ENCODE measurements at regions not wholly inside any gene's neighbourhood (a gene's known extent, or its start where the extent isn't known, plus 50 kb on each side); places are given as distances from the start of the nearest gene placed in this dataset.

- TF ChIP-seq EZH2 (IDR thresholded peaks at IDR 0.05; ENCODE audit: borderline replicate concordance, low read length): no peak
- TF ChIP-seq CTCF (IDR thresholded peaks at IDR 0.05; ENCODE audit: low read length): no peak
- no peak overlapping the region for H3K9ac ChIP-seq (ENCODE audit: low read length)
- H4K20me1 ChIP-seq (ENCODE audit: insufficient read depth, low read length): no peaks in the 10 kb centered on the region
These were observed 2362.5 kb upstream of the WWC1 start for GRCh38 chr5:165928971-165929370.

DNA sequence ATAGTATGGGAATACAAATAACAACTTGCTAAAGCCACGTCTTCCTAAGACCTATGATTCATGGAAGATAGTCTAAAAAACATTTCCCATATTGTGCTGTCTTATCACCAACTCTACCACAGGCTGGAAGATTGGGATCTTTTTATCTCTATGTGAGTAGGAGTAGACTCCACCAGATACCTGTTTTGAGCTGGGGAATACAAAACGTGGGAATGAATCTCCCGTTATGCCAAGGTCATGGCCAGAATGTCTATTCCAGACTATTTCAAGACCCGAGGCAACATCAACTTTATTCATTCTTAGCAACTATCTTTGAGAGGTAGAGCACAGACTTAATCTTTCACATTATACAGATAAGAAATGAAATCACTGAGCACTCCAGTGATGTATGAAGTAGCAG, 2350.9 kb upstream of the WWC1 start:
- no peak overlapping the region for H3K27ac ChIP-seq (ENCODE audit: low read depth, low read length, poor library complexity, severe bottlenecking)
- H3K36me3 ChIP-seq (ENCODE audit: insufficient read depth, low read length): no peaks in the 10 kb centered on the region
- H3K4me3 ChIP-seq (ENCODE audit: low read depth, low read length, poor library complexity, severe bottlenecking): no peak overlapping the region
- H3K79me2 ChIP-seq (ENCODE audit: insufficient read depth, low read length): no peaks in the 10 kb centered on the region
- no peaks in the 10 kb centered on the region for H3K4me1 ChIP-seq (ENCODE audit: insufficient read depth, low read length, severe bottlenecking)
- TF ChIP-seq CTCF (IDR thresholded peaks at IDR 0.05; ENCODE audit: low read length): no peak
- TF ChIP-seq EZH2 (IDR thresholded peaks at IDR 0.05; ENCODE audit: borderline replicate concordance, low read length): no peak
- H4K20me1 ChIP-seq (ENCODE audit: insufficient read depth, low read length): no peaks in the 10 kb centered on the region
- no peak overlapping the region for H2AFZ ChIP-seq (ENCODE audit: low read length)
- H3F3A ChIP-seq (ENCODE audit: insufficient read depth, low read length): no peaks in the 10 kb centered on the region
- no peaks in the 10 kb centered on the region for H3K9me3 ChIP-seq (ENCODE audit: low read length)
- no peaks in the 10 kb centered on the region for H3K27me3 ChIP-seq (ENCODE audit: insufficient read depth, low read length)
- H3K9me2 ChIP-seq (ENCODE audit: low read depth, low read length): no peaks in the 10 kb centered on the region
- no peak overlapping the region for H3K9ac ChIP-seq (ENCODE audit: low read length)
- no peak overlapping the region for H3K4me2 ChIP-seq (ENCODE audit: low read length)

More at GRCh38 chr5:165928971-165929370, 2362.5 kb upstream of the WWC1 start:
- no peaks in the 10 kb centered on the region for H3K27me3 ChIP-seq (ENCODE audit: insufficient read depth, low read length)
- H3K4me1 ChIP-seq (ENCODE audit: insufficient read depth, low read length, severe bottlenecking): no peaks in the 10 kb centered on the region
- no peak overlapping the region for H3K4me3 ChIP-seq (ENCODE audit: low read depth, low read length, poor library complexity, severe bottlenecking)
- no peak overlapping the region for H3K4me2 ChIP-seq (ENCODE audit: low read length)
- no peak overlapping the region for H3K27ac ChIP-seq (ENCODE audit: low read depth, low read length, poor library complexity, severe bottlenecking)
- H3F3A ChIP-seq (ENCODE audit: insufficient read depth, low read length): no peaks in the 10 kb centered on the region
- no peak overlapping the region for H2AFZ ChIP-seq (ENCODE audit: low read length)
- H3K79me2 ChIP-seq (ENCODE audit: insufficient read depth, low read length): no peaks in the 10 kb centered on the region
- no peaks in the 10 kb centered on the region for H3K9me3 ChIP-seq (ENCODE audit: low read length)
- H3K36me3 ChIP-seq (ENCODE audit: insufficient read depth, low read length): no peaks in the 10 kb centered on the region
- H3K9me2 ChIP-seq (ENCODE audit: low read depth, low read length): no peaks in the 10 kb centered on the region

DNA sequence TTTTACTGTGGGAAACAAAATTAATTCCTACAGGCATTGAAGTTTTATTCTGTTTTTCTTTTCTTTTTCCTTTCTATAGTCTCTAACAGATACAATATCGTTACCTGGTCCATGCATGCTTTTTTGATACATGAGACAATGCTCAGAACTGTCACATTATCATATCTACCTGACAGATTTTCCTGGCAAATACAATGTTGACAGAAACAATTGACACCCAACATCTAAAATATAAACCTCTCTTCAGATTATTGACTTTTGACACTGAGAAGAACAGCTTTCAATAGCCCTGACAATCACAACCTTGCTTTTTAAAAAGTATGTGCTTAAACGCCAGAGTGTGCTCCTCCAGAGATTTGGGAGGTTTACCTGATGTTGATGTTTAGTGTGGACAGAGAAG, 2334.6 kb upstream of the WWC1 start:
- no peaks in the 10 kb centered on the region for H3K9me3 ChIP-seq (ENCODE audit: low read length)
- no peak overlapping the region for H3K9ac ChIP-seq (ENCODE audit: low read length)
- no peaks in the 10 kb centered on the region for H3F3A ChIP-seq (ENCODE audit: insufficient read depth, low read length)
- no peak overlapping the region for H3K4me3 ChIP-seq (ENCODE audit: low read depth, low read length, poor library complexity, severe bottlenecking)
- H3K27me3 ChIP-seq (ENCODE audit: insufficient read depth, low read length): no peaks in the 10 kb centered on the region
- H3K4me1 ChIP-seq (ENCODE audit: insufficient read depth, low read length, severe bottlenecking): no peaks in the 10 kb centered on the region
- no peak overlapping the region for H3K27ac ChIP-seq (ENCODE audit: low read depth, low read length, poor library complexity, severe bottlenecking)
- H3K36me3 ChIP-seq (ENCODE audit: insufficient read depth, low read length): no peaks in the 10 kb centered on the region
- H2AFZ ChIP-seq (ENCODE audit: low read length): no peak overlapping the region
- no peaks in the 10 kb centered on the region for H4K20me1 ChIP-seq (ENCODE audit: insufficient read depth, low read length)
- H3K79me2 ChIP-seq (ENCODE audit: insufficient read depth, low read length): no peaks in the 10 kb centered on the region
- H3K9me2 ChIP-seq (ENCODE audit: low read depth, low read length): no peaks in the 10 kb centered on the region
- no peak for TF ChIP-seq CTCF (IDR thresholded peaks at IDR 0.05; ENCODE audit: low read length)
- no peak overlapping the region for H3K4me2 ChIP-seq (ENCODE audit: low read length)
